Activated T-cell treated with anti-CD3 and anti-CD28 coated beads for 24 hours (primary cell): ENCODE measurements at regions not wholly inside any gene's neighbourhood (a gene's known extent, or its start where the extent isn't known, plus 50 kb on each side); places are given as distances from the start of the nearest gene placed in this dataset.

ENCODE experiments used
- DNase-seq: peaks from one replicate; pipeline ENCODE4 v3.0.0-alpha.2; 2020; ENCODE audit warnings: low read depth

DNA sequence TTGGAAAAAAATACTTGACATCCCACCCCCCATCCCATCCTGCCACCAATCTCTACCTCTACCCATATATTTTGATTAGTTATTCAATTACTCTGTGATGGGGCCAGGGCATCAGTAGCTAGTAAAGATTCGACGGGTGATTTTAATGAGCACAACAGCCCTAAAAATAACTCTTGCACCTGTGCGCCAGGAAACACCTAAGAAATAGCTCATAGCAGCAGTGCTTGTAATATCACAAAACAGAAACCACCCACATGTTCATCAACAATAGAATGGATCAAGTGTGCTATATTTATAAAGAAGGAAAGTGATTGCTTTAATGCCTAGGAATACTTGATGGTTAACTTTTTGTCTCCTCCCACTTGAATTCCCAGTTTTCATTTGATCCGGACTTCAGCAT, 225.6 kb upstream of the LCORL start:
- no peak for DNase-seq

DNA sequence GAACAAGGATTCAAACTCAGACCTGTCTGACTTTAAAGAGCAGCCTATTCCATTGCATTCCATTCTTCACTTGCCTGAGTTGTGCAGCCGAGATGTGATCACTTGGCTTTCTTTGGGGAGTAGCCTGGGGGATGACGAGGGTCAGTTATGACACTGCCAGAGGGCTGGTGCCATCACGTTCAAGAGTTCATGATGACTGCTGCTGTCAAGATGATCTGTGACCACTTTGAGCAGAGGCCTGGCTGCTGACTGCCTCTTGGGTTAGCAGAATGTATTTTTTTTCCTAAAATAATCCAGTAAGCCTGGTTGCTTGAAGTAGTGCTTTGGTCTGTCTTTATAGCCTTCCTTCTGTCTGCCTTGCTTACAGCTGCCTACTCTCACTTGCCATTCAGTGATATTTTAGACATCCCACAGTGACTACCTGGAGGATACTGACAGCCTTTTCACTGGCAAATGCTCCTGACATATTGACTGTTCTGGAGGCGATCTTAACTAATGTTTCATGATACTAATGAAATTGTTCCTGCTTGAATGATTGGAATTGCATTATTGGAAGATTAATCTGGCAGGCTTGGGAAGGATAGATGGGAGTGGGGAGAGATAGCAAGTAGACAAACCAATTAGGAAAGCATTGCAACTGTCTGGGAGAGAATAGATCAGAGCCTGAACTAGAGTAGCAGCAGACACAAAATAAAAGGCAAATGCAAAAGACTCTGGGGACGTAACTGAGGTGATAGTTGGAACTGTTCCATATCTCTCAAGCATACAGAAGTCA, 221.6 kb upstream of the LCORL start:
- no peak for DNase-seq

DNA sequence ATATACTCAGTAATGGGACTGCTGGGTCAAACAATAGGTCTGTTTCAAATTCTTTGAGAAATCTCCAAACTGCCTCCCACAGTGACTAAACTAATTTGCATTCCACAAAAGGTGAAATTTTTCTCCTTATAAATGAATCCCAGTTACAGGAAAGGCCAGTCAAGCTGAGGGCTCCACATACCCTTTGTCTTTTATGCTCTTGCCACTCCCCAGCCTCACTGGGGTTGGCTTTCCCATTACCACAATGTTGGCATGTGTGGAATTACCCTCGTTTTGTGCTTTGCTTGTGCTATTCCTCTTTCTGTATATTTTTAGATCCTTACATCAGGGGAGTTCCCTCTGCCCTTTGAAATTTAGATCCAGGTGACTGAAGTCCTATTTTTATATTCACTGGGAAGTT, 220.2 kb upstream of the LCORL start:
- no peak for DNase-seq

DNA sequence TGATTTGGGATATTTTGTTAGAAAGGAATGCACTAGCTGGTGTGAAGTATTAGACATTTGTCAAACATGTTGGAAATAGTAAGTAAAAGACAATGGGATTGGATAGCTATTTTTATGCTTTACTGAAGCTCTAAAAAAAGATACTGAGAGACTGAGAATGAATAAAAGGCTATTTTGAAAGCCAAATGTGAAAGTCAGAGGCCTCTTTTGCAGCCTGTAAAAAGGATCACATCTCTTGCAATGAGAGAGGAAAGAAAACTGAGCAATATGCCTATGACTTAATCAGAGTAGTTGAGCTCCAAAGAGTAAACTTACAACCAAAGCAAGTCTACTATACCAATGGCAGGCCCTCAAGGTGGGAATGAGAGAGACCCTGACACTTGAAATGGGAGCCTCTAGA, 212.6 kb upstream of the LCORL start:
- DNase-seq, result no peak

DNA sequence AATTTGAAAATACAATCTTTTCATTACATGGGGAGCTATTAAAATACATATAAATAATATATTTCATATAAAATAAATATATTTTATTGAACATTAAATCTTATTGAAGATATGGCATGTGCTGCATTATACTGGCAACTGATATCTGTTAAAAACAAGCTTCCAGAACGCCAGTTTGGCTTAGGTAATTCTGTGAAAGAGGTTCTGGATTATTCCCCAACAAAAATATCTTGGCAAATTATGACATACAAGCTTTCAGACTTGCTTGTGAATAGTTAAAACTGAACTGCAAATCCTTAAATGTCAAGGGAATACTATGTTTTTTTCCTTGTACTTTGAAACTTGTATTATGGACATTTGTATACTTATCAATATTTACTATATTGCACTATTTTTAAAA, 210.2 kb upstream of the LCORL start:
- no peak for DNase-seq

DNA sequence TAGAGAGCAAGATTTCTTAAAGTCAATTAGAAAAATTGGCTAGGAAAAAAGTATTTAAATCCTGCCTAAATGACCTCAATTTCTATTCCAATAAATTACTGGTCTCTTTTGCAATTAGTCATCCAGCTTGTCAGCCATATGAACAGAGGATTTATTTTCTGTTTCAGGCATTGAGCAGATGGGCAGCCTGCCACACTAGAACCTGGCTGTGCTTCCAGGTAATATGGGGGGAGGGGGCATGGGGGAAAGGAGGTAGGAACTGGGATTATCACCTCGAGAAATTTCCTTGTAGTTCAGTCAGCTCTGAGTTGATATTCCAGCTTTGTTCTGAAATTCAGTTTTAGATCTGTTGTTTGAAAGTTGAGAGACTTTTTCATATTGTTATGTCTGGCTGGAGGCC, 206.3 kb upstream of the LCORL start:
- no peak for DNase-seq

DNA sequence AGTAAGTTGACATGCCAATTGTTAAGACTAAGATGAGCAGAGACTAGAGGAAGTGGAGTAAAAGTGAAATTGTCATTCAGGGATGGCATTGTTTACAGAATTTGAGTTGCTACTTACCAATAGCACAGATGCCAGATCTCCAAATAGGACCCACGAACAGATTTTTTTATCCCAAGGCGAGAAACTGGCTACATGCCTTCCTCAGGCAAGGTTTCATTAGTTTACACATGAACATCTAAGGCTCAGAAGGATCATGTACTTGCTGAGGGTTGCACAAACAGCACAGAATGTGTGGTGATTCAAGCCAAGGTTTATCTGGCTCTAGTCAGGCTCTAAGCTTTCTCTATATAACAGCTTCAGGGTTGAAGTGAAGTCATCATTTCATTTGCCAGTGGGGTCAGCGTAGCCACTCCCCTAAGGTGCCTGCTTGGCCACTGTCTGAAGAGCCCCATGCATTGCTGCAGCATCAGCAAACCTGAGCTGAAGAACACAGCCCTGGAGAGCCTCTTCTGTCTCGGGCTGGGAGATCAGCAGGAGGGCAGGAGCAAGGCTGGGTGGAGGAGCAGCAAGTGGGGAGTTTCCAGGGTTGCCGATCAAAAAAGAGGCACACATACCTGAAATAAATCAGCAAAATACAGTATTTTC, 193.0 kb upstream of the LCORL start:
- DNase-seq, result no peak

DNA sequence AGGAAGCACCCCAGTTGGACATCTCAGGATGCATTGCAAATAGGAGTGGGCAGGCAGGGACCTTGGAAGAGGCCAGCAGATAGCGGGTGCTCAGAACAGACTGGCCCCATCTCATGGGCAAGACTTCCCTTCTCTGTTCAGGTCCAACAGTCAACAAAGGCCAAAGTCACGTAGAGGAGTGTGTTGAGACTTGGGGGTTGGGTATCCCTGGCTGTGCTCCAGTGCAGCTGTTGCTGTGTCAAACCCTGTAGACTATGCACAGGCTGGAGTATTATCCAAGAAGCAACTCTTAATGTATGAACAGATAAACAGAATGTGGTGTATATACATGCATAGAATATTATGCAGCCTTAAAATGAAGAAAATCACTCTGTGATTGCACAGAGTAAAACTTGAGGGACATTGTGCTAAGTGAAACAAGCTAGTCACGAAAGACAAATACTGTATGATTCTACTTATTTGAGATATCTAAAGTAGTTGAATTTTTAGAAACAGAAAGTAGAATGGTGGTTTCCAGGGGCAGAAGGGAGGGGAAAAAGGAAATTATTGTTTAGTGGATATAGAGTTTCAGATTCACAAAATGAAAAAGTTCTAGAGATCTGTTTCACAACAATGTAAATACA, 192.1 kb upstream of the LCORL start:
- no peak for DNase-seq

DNA sequence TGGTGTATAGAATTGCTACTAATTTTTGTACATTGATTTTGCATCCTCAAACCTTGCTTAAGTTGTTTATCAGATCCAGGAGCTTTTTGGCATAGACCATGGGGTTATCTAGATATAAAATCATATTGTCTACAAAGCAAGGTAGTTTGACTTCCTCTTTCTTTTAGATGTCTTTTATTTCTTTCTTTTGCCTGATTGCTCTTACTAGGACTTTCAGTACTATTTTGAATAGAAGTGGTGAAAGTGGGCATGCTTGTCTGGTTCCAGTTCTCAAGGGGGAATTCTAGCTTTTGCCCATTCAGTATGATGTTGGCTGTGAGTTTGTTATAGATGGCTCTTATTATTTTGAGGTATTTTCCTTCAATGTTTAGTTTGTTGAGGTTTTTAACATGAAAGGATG, 187.9 kb upstream of the LCORL start:
- DNase-seq, result no peak

DNA sequence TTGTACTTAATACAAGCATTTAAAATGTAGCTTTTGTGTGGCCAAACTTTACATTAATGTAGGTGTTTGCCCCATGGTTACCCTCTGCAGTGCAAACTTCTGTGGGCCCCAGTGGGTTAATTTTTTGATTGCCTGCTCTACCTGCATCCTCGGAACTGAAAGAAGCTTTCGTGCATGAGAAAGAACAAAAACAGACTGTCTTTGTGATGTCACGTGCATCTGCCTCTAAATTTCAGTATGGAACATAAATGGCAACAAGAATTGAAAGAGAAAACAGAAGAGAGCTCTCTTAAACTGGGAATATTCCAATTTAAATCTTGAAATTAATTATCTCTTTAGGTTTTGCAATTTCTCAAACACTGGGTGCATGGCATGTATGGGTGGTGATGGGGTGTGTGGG, 182.4 kb upstream of the LCORL start:
- DNase-seq, result no peak

DNA sequence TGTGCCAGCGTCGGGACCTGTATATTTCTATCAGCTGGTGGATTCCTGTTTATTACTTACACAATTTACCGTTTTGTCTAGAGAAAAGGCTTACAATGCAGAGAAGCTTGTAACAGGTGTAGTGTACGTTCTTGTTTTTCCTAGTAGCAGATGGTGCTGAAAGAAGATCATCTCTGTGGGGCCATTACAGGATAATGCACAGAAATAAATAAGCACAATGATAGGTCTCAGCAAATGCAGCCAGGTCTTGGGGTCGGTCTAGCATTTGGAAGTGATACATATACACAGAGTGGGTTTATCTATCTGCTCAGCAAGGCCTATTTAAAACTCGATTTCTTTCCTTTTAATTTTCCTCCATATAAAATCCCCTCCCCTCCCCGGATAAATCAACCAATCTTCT, 180.9 kb upstream of the LCORL start:
- no peak for DNase-seq

DNA sequence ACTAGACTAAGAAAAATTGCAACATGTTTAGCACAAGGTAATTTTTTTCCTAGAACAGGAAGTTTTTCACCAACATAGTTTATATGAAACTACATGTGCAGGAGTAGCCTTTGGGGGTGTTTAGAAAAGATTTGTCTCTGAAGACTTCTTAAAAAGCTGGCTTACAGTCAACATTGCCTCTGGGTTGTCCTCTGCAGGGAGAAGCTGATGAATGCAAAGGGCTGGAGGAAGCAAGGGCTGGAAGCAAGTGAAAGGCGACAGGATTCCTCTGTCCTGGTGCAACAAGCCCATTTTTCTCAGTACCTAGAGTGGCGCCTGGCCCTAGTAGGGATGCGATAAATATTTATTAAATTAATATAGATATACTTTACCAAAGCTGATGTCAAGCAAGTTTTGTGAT, 180.3 kb upstream of the LCORL start:
- DNase-seq, result no peak

DNA sequence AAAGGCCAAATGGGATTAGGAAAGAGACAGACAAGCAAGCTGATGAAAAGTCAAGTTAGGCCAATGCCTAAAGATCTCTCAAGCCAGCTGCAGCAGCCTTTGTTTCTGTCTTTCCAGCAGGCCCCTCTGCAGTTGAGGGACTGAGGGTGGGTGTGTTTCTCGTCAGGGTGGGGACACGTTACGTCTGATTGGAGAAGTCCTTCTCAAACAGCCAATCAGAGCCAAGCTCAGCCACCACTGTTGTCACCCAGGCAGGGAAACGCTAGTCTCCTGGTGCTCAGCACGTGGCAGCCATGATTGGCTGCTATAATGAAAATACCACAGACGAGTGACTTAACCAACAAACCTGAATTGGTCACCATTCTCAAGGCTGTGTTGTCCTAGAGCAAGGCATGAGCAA, 177.1 kb upstream of the LCORL start:
- DNase-seq, result no peak

DNA sequence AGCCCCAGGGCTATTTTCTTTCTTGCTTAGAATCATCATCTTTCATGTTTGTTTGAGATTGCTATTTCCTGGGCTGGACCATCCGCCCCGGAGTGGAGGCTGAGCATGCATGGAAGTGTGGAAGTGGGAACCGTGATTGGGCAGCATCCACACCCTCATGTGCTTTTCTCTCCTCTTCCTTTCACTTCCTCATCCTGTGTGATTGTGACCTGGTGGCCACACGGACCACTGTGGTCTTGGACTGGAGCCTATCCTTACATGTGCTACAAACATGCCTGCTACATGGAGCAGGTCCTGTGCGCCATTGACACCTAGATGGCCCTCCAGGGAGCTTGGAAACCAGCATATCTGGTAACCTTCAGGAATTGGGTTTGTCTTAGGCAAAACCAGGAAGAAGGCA, 175.9 kb upstream of the LCORL start:
- DNase-seq, result no peak

DNA sequence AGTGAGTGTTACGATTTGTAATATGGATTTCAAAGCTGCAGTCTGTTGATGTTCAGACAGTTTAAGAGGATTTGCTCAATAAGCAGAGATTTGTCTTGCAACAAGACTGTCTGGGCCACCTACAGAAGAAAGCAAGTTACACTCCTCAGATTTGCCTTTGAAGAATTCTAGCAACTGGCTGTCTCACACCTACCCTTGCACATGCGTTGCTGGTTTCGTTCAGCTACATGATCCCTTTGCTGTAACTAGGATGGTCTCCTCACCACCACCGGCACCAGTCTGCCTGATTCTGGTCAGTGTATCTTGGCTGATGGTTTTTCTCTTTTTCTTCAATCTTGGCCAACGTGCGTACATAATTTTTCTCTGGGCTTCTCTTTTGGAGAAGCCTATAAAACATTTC, 172.7 kb upstream of the LCORL start:
- DNase-seq, result no peak

DNA sequence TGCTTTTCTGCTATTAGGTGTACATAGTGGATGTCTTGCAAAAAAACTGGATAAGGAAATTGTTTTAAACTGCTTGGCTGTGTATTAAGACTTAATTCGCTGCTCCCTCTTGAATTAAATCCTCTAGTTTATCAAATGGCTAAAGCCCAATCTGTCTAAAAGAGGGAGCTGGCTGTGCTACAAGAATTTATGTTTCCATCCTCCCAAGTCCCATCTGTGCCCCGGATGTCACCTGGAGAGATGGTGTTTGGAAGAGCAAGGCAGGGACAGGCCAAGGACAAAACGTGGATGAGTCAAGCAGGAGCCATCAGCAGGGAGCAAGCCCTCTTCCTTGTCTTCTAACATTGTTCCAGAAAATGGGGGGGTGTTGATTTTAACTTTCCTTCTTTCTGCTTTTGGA, 171.3 kb upstream of the LCORL start:
- DNase-seq, result no peak

DNA sequence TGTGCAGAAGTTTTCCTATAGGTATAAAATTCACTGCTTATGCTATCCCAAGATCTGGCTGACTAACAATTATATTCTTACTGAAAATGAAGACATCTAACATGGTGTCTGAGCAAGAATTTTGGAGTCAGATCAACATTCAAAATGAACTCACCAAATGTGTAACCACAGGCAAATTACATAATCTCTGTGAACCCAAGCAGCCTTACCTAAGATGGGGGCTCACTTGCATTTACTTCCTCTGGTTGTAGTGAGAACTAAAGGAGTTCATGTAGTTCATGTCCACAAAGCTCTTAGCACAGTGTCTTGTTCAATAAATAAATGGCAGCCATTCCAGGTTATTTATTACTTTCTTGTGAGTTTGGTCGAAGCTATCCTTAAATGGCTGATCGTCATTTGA, 163.9 kb upstream of the LCORL start:
- no peak for DNase-seq

DNA sequence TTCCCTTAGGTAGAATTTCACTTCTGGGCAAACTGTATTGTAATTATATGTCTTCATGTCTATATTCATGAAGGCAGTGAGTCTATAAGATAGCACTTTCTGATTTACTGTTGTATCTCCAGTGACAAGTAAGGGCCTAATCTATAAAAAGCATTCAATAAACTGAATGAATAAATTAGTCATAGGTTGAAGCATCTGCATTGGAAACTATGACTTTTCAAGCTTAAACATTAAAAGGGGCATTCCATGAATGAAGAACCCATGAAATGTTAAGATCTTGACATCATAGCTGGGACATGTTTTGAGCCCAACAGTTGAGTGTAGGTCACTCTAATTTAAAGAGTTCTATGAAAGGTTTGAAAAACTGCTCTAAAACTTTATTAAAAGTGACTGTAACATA, 159.3 kb upstream of the LCORL start:
- no peak for DNase-seq

DNA sequence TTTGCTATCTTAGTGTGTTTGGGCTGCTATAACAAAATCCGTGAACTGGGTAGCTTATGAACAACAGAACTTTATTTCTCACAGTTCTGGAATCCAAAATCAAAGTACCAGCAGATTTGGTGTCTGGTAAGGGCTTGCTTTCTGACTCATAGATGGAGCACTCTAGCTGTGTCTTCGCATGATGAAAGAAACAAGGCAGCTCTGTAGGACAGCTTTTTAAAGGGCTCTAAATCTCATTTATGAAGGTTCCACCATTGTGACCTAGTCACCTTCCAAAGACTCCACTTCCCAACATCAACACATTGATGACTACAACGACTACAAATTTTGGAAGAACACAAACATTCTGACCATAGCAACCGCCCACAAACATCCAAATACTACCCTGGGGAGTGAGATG, 158.6 kb upstream of the LCORL start:
- DNase-seq, result no peak

DNA sequence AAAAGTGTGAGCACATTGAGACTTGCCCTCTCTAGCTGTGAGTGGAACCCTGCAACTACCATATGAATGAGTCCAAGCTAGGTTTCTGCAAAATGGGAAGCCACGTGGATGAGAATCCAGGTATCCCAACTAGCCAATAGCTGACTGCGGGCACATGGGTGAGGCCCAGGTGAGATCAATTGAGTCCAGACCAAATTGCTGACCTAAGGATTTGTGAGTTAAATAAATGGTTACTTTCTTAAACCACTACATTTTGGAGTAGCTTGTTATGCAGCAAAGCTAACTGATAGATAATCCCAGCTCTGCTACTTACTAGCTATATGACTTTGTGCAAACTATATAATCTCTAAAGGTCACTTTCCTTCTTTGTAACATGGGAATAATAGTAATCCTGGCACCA, 150.3 kb upstream of the LCORL start:
- DNase-seq, result no peak

DNA sequence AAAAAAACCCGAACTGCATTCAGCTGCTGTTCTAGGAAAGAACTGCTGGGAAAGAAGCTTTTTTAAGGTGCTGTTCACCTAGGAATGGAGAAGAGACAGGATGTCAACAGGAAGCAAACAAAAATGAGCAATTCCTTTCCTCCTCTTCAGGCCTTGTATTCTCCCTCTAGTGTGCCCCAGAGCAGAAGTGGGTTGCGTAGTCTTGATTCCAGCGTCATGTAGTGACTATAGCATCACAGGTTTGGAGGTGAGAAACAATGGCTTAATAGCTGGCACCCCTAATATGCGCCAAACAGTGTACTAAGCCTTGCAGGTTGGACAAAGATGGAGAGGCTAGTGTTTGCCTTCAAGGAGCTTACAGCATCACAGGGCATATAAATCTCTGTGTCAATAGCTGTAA, 146.3 kb upstream of the LCORL start:
- no peak for DNase-seq

DNA sequence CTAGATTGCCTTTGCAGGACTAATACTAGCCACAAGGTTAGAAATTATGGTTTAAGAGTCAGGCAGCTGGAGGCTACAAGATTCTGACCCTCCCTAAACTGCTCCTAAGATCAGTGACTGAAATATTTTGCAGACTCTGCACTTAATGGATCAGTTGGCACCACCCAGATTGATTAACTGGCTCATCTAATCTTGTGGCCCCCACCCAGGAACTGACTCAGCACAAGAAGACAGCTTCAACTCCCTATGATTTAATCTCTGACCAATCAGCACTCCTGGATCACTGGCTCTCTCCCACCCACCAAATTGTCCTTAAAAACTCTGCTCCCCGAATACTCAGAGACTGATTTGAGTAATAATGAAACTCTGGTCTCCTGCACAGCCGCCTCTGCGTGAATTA, 145.4 kb upstream of the LCORL start:
- no peak for DNase-seq

DNA sequence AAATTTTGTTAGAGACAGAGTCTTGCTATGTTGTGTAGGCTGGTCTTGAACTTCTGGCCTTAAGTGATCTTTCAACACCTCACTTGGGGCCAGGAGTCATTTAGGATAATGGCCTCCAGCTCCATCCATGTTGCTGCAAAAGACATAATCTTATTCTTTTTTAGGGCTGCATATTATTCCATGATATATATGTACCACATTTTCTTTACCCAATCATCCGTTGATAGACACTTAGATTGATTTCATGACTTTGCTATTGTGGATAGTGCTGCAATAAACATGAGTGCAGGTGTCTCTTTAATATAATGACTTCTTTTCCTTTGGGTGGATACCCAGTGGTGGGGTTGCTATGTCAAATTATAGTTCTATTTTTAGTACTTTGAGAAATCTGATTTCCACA, 140.9 kb upstream of the LCORL start:
- DNase-seq, result no peak
